ENCODE measurements at regions not wholly inside any gene's neighbourhood (a gene's known extent, or its start where the extent isn't known, plus 50 kb on each side); places are given as distances from the start of the nearest gene placed in this dataset.

- FAIRE-seq: no peak
These were observed 292.8 kb upstream of the ZNF717 start for GRCh38 chr3:76078101-76078500.

DNA sequence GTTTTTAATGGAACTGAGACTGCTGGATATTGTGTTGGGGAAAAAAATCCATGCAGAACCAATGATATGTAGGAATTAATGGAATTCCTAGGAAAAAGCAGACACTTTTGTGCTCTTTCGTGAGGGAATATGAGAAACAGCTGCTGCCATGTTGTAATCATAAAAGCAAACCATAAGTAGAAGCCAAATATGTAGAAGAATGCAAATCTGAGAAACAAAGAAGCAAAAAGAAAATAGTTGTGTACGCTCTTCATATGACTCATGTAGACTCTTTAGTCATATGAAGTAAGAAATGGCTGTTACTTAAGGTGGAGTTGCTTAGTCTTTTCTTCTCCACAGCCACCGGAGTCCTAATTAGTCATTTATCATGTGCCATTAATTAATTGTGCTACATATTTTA lies 298.6 kb upstream of the ZNF717 start:
- FAIRE-seq: no peak

GRCh38 chr3:76096036-76096435 lies 310.7 kb upstream of the ZNF717 start:
- FAIRE-seq: no peak

GRCh38 chr3:76096836-76097588 lies 311.7 kb upstream of the ZNF717 start:
- no peak for FAIRE-seq

GRCh38 chr3:76097589-76097969 lies 312.2 kb upstream of the ZNF717 start:
- no peak for FAIRE-seq

DNA sequence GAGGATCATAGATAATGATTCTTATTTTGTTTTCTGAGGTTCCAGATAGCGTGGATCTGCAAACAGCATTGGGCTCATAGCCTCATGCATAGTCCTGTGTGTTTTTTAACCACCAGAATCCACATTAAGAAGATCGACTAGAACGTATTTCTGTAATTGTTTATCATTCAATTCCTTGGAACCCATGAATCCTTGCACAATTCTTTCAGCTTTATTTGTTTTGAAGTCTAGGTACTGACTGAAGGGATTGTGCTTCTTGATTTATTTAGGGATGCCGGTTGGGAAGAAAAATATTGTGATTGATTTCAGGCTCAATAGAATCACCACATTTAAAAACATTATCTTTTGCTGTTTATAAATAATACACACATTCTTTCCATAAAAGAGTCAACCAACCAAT lies 314.6 kb upstream of the ZNF717 start:
- FAIRE-seq: no peak

DNA sequence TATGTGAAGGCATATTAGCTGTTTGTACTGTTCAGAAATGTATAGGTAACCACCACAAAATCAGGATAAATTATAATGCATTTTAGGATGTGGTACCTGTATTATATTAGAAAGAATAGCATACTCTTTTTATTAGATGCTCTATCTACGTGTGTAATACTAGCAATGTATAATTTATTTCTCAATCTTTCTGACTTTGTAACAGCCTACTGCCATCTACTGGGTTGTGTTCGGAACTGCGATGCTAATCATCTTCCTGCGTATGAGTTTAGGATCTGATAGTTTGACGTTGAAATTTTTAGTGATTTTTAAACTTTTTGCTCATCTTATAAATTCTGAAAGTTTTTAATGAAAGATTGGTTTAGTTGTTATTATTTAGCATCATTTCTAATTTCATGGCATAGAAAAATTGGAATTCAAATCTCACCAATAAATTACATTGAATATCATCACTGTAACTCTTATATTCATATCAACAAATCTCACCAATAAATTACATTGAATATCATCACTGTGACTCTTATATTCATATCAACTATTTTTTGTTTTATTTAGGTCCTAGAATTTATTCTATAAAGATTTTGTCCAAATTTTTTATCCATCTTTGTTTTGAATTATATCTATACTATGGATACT lies 322.7 kb upstream of the ZNF717 start:
- FAIRE-seq: peak; percentile 36

DNA sequence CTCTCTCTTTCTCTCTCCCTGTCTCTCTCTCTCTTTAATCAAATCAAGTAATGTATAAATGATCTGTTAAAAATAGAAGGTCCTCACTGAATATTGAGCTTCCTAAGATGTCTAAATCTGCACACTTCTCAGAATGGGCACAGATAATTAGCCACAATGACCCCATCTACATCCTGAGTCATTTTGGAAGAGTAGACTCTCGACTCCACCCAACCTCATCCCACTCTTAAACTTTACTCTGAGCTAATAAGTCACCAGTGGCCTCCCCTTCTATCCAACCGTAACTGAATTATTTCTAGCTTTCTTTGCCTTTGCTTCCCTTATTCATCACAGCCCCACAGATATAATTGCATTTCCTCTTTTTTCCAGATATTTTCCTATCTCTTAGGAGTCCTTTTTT lies 326.5 kb upstream of the ZNF717 start:
- no peak for FAIRE-seq

GRCh38 chr3:76122007-76122406 lies 336.7 kb upstream of the ZNF717 start:
- no peak for FAIRE-seq

GRCh38 chr3:76129441-76129840 lies 344.1 kb upstream of the ZNF717 start:
- no peak for FAIRE-seq

DNA sequence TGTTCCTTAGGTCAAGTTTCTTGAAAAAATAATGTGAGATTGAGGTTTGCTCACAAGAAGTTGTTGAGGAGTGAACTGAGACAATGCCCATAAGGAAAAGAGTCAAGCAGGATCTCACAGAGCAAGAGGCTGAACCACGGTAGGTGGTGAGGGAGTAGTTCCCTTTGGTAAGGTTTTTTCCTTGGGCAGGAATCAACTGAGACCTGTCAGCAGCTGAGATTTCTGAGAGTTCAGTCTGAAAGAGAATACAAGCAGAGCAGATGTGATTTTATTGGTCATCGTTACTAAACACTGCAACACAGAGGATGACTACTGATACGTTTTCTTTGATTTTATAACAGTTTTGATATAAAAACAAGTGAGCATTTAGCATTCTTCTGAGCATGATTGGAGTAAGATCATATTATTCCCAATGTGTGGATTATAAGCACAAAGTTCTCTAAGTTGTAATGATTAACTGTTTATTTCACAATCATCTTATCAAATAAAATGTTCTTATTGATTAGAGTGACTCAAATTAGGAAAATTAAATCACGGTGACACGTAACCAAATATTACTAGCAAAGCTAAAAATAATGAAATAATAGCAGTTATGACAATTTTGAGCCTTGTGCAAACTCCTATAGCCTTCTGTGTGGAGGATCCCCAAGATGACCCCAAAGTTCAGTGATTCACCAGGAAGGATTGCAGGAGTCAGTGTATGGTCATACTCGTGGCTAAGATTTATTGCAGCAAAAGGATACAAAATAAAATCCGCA lies 346.2 kb upstream of the ZNF717 start:
- FAIRE-seq: no peak

DNA sequence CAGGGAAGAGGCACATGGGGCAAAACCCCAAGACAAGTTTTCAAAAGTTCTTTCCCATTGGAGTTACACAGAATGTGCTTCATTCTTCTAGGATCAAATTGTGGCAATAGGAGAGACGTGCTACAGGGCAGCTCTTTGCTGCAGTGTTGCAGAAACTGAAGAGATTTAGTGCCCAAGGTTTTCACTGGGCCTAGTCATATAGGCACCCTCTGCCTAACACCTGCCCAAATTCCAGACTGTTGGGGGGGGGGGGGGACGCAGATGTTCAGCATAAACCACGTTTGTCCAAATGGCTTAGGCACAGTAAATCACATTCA lies 346.8 kb upstream of the ZNF717 start:
- no peak for FAIRE-seq

DNA sequence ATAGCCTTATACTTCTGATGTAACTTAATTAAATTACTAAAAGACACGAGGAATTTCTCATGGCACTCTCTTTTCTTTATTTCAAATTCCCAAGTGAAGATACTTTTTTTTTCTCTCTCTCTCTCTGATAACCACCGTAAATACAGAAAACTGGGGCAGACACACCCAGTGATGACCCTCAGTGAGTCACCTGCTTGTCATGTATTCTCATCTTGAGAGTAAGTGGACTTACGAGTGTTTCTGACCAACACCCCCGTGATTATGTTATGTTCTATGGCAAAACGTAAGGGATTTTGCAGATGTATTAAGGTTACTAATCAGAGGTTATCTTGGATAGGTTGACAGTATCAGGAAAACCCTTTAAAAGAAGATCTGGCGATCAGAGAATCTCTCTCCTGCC lies 348.8 kb upstream of the ZNF717 start:
- no peak for FAIRE-seq

DNA sequence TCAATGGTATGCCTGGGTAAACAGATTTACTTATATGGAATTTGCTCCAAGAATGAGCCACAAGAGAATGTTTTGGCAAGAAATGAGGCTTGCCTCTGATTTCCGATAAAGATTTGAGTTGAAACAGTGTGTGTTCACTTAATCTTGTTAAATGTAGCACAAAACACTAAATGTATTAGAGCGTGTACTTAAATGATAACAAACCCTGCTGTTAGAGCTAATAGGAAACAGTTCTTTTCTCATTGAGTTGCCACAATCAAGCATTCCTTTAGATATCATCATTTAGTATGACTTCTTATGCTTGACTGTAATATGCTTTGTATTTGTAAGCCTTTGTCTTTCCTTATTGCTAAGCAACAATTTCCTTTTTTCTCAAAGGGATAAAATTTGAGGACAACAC lies 353.6 kb upstream of the ZNF717 start:
- no peak for FAIRE-seq

DNA sequence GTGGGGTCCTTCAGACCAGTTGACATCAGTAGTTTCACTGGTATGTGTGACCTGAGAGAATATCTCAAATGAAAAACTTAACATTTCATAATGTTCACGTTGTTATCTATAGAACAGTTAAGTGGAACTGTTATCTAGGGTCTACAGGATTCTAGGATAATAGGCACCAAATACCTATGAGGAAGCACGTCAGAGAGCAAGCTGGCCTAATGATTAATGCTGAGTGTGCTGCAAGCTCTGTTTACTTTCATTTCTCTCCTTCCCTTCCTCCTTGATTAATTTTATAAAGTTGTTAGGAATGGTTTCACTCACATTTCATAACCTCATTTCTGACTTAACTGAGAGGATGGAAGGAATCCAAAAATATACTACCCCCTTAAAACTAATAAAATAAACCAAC lies 362.5 kb upstream of the ZNF717 start:
- no peak for FAIRE-seq

GRCh38 chr3:76152028-76152427 lies 366.7 kb upstream of the ZNF717 start:
- no peak for FAIRE-seq

DNA sequence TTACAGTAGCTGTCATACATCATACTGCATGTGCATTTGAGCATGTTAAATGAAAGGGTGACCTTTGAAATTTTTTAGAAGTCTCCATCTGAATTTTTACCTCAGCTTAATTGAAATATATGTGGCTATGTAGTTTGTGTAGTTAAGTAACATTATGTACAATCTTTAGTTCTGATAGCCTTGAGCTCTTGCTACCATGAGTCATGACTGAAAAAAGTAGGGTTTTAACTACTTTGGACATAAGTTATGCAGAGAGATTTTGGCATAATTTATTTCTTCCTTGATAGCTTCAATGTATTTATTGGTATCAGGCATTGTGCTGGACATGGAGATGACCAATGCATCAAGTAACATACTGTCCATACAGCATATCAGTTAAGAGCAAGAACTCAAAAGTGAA lies 376.5 kb upstream of the ZNF717 start:
- no peak for FAIRE-seq

GRCh38 chr3:76171647-76172046 lies 386.3 kb upstream of the ZNF717 start:
- FAIRE-seq: no peak

DNA sequence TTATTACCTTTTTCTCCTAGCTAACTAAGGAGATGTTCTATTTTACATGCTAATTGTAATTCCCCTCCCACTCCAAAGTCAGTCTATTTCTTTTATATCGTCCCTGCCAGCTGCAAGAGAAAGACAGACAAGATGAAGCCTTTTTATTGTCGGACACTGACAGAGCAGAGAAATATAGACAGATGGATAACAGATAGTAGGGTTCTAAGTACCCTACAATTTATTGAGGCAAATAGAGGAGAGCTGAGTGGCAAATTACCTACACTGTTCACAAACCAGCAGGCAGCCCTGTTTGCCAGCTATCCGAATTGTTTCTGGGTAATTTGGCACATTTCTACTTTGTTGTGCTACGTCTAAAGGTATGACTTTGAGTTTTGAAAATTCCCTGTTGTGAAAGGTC lies 392.3 kb upstream of the ZNF717 start:
- FAIRE-seq: no peak

DNA sequence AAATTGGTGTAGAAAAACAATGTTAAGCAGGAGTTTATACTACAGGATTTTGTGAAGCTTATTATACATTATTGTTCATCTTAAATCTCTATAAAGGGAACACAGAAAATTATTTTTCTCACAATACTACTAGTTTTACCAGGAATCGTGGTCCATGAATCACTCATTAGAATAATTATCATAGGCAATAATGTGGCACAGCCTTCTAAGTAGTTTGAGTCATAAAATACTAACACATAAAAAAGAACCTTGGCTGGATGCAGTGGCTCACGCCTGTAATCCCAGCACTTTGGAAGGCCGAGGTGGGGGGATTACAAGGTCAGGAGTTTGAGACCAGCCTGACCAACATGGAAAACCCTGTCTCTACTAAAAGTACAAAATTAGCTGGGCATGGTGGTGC lies 393.1 kb upstream of the ZNF717 start:
- no peak for FAIRE-seq

GRCh38 chr3:76181213-76181612 lies 395.9 kb upstream of the ZNF717 start:
- no peak for FAIRE-seq

GRCh38 chr3:76198086-76198485 lies 412.7 kb upstream of the ZNF717 start:
- no peak for FAIRE-seq

DNA sequence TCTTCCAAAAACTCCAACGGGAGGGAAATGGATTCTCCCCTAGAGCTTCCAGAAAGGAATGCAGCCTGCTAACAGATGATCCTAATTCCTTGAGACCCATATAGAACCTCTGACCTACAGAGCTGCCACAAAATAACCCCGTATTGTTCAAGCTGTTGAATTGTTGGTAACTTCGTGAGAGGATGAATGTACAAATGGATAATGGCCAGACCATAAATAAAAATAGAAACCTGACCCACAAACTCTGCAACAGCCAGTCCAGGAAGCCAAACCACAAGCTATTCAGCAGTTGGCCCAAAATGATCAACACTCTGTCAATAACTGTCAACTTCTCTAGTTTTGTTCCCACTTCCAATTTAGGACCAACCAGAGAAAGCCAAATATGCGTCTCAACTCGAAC lies 414.0 kb upstream of the ZNF717 start:
- FAIRE-seq: no peak

GRCh38 chr3:76203578-76203977 lies 418.2 kb upstream of the ZNF717 start:
- FAIRE-seq: no peak
